Muscle layer of colon (tissue), 2 donors: ENCODE measurements at regions not wholly inside any gene's neighbourhood (a gene's known extent, or its start where the extent isn't known, plus 50 kb on each side); places are given as distances from the start of the nearest gene placed in this dataset.
"Not testable (repeated sequence)": the region's sequence is repeated elsewhere in the genome, so short reads cannot be mapped to it uniquely, and the experiment has no call there.

ENCODE experiments used
- H3K27ac ChIP-seq: one replicate; pipeline ENCODE4 v1.7.0; 2013; ENCODE audit warnings: low read depth, mild to moderate bottlenecking, low read length, moderate library complexity
- H3K27me3 ChIP-seq, 2 donors: one replicate each; pipeline ENCODE4 v1.7.0; 2013; ENCODE audit warnings: low read length in 2 of 2, mild to moderate bottlenecking in 2 of 2; ENCODE audit not compliant: insufficient read depth in 2 of 2, control insufficient read depth in 1 of 2
- H3K36me3 ChIP-seq: one replicate; pipeline ENCODE4 v1.7.0; 2013; ENCODE audit warnings: mild to moderate bottlenecking, low read length; ENCODE audit not compliant: insufficient read depth
- H3K4me1 ChIP-seq: one replicate; pipeline ENCODE4 v1.7.0; 2013; ENCODE audit warnings: mild to moderate bottlenecking, low read length; ENCODE audit not compliant: insufficient read depth
- H3K4me3 ChIP-seq, 2 donors: one replicate each; pipeline ENCODE4 v1.7.0; 2013; ENCODE audit warnings: low read length in 2 of 2, low read depth in 1 of 2, mild to moderate bottlenecking in 1 of 2, moderate library complexity in 1 of 2
- H3K9ac ChIP-seq: one replicate; pipeline ENCODE4 v1.7.0; 2013; ENCODE audit warnings: low read length
- H3K9me3 ChIP-seq: one replicate; pipeline ENCODE4 v1.7.0; 2013; ENCODE audit warnings: mild to moderate bottlenecking, low read length
- donor health status: abdominal sarcoma.
- donor health status: Adenocarcinoma of cecum.

- Histone ChIP-seq H3K27ac (no peak overlapping the region), H3K9me3 (no peaks in the 10 kb centered on the region), H3K9ac (no peak overlapping the region), H3K4me3 (no peak overlapping the region), H3K27me3 (no peaks in the 10 kb centered on the region), H3K36me3 (no peaks in the 10 kb centered on the region), H3K4me1 (no peaks in the 10 kb centered on the region)
Observed at GRCh38 chr5:174644436-174644835, 79.9 kb upstream of the MSX2 start.

GRCh38 chr5:174644923-174645322, 79.5 kb upstream of the MSX2 start:
- Histone ChIP-seq H3K27me3 (no peaks in the 10 kb centered on the region), H3K27ac (no peak overlapping the region), H3K4me1 (no peaks in the 10 kb centered on the region)

GRCh38 chr5:174645677-174646076, 78.7 kb upstream of the MSX2 start:
- H3K36me3 ChIP-seq = no peaks in the 10 kb centered on the region
- no peak overlapping the region for H3K9ac ChIP-seq
- no peaks in the 10 kb centered on the region for H3K27me3 ChIP-seq
- H3K9me3 ChIP-seq = no peaks in the 10 kb centered on the region
- H3K4me1 ChIP-seq = no peaks in the 10 kb centered on the region
- no peak overlapping the region for H3K4me3 ChIP-seq
- H3K27ac ChIP-seq = no peak overlapping the region

More at GRCh38 chr5:174644923-174645322, 79.5 kb upstream of the MSX2 start:
- Histone ChIP-seq H3K9me3 (no peaks in the 10 kb centered on the region), H3K4me3 (no peak overlapping the region), H3K9ac (no peak overlapping the region), H3K36me3 (no peaks in the 10 kb centered on the region)

- not testable (repeated sequence) for H3K36me3 ChIP-seq, H3K4me1 ChIP-seq, H3K27me3 ChIP-seq, H3K9ac ChIP-seq, H3K27ac ChIP-seq, H3K9me3 ChIP-seq, H3K4me3 ChIP-seq
Observed at GRCh38 chr5:174648618-174649017, 75.8 kb upstream of the MSX2 start.

- Histone ChIP-seq H3K27ac (no peak overlapping the region), H3K4me1 (no peaks in the 10 kb centered on the region), H3K9me3 (no peaks in the 10 kb centered on the region), H3K4me3 (no peak overlapping the region), H3K9ac (no peak overlapping the region), H3K27me3 (no peaks in the 10 kb centered on the region), H3K36me3 (no peaks in the 10 kb centered on the region)
Observed at GRCh38 chr5:174649391-174649790, 75.0 kb upstream of the MSX2 start.

- peaks cover 0 to 4% of the 10 kb centered on the region in 2 donors for H3K27me3 ChIP-seq
- no peaks in the 10 kb centered on the region for H3K36me3 ChIP-seq
- H3K4me3 ChIP-seq = no peak overlapping the region
- no peak overlapping the region for H3K9ac ChIP-seq
- no peak overlapping the region for H3K27ac ChIP-seq
- no peaks in the 10 kb centered on the region for H3K4me1 ChIP-seq
- H3K9me3 ChIP-seq = no peaks in the 10 kb centered on the region
Observed at GRCh38 chr5:174654442-174654841, 69.9 kb upstream of the MSX2 start.

GRCh38 chr5:174655351-174655750, 69.0 kb upstream of the MSX2 start:
- H3K27me3 ChIP-seq = peaks cover 0 to 4% of the 10 kb centered on the region in 2 donors
- no peak overlapping the region for H3K4me3 ChIP-seq
- H3K4me1 ChIP-seq = no peaks in the 10 kb centered on the region
- no peaks in the 10 kb centered on the region for H3K9me3 ChIP-seq
- no peak overlapping the region for H3K9ac ChIP-seq
- H3K27ac ChIP-seq = no peak overlapping the region
- no peaks in the 10 kb centered on the region for H3K36me3 ChIP-seq

GRCh38 chr5:174664180-174664850, 60.1 kb upstream of the MSX2 start:
- no peak overlapping the region for H3K9ac ChIP-seq
- H3K4me1 ChIP-seq = no peaks in the 10 kb centered on the region
- H3K9me3 ChIP-seq = peaks cover 4% of the 10 kb centered on the region
- H3K27ac ChIP-seq = no peak overlapping the region
- H3K4me3 ChIP-seq = no peak overlapping the region
- no peaks in the 10 kb centered on the region for H3K36me3 ChIP-seq
- no peaks in the 10 kb centered on the region for H3K27me3 ChIP-seq

- no peaks in the 10 kb centered on the region for H3K27me3 ChIP-seq
- no peaks in the 10 kb centered on the region for H3K36me3 ChIP-seq
- peaks cover 4% of the 10 kb centered on the region for H3K9me3 ChIP-seq
- no peak overlapping the region for H3K4me3 ChIP-seq
- H3K27ac ChIP-seq = no peak overlapping the region
- H3K4me1 ChIP-seq = no peaks in the 10 kb centered on the region
- no peak overlapping the region for H3K9ac ChIP-seq
Observed at GRCh38 chr5:174665347-174665746, 59.0 kb upstream of the MSX2 start.

- H3K4me1 ChIP-seq = no peaks in the 10 kb centered on the region
- H3K36me3 ChIP-seq = no peaks in the 10 kb centered on the region
- H3K4me3 ChIP-seq = no peak overlapping the region
- peaks cover 4% of the 10 kb centered on the region for H3K9me3 ChIP-seq
- no peak overlapping the region for H3K9ac ChIP-seq
- H3K27me3 ChIP-seq = no peaks in the 10 kb centered on the region
- no peak overlapping the region for H3K27ac ChIP-seq
Observed at GRCh38 chr5:174667526-174667925, 56.9 kb upstream of the MSX2 start.

GRCh38 chr5:174668349-174668748, 56.0 kb upstream of the MSX2 start:
- Histone ChIP-seq H3K4me1 (no peaks in the 10 kb centered on the region), H3K4me3 (no peak overlapping the region), H3K27me3 (no peaks in the 10 kb centered on the region), H3K36me3 (no peaks in the 10 kb centered on the region), H3K9ac (no peak overlapping the region), H3K9me3 (peaks cover 4% of the 10 kb centered on the region), H3K27ac (no peak overlapping the region)
